Lung (tissue), 11 donors: ENCODE measurements at regions not wholly inside any gene's neighbourhood (a gene's known extent, or its start where the extent isn't known, plus 50 kb on each side); places are given as distances from the start of the nearest gene placed in this dataset.
A peak's percentile ranks its signal among the peaks of the same experiment; 100 is the strongest.
"Not testable (repeated sequence)": the region's sequence is repeated elsewhere in the genome, so short reads cannot be mapped to it uniquely, and the experiment has no call there.

Source experiments
- ATAC-seq: fragments of 200-7000 bp; cut with Tn5 transposase; one replicate; pipeline ENCODE4 v1.9.1; 2020; ENCODE audit warnings: moderate number of reproducible peaks; ENCODE audit not compliant: insufficient read depth, low FRiP score
- DNase-seq, 3 donors: peaks; one replicate each; pipeline ENCODE4 v3.0.0-alpha.2; 2013 to 2017
- H3K27ac ChIP-seq, 2 donors: one replicate each; pipeline ENCODE4 v1.5.1; 2013; ENCODE audit warnings: mild to moderate bottlenecking in 2 of 2, moderate library complexity in 2 of 2, control low read depth in 1 of 2, inconsistent platforms in 1 of 2, low read depth in 1 of 2, low read length in 1 of 2
- H3K27me3 ChIP-seq, 3 donors: one replicate each; pipeline ENCODE4 v1.5.1; 2013; ENCODE audit warnings: low read length in 2 of 3; ENCODE audit not compliant: control insufficient read depth in 3 of 3, insufficient read depth in 3 of 3
- H3K36me3 ChIP-seq, 4 donors: one replicate each; pipeline ENCODE4 v1.5.1; 2013; ENCODE audit warnings: low read length in 4 of 4, mild to moderate bottlenecking in 1 of 4, moderate library complexity in 1 of 4; ENCODE audit not compliant: control insufficient read depth in 4 of 4, insufficient read depth in 4 of 4
- H3K4me1 ChIP-seq, 5 donors: one replicate each; pipeline ENCODE4 v1.5.1; 2013; ENCODE audit warnings: low read length in 5 of 5, mild to moderate bottlenecking in 2 of 5, moderate library complexity in 1 of 5; ENCODE audit not compliant: control insufficient read depth in 5 of 5, insufficient read depth in 5 of 5
- H3K4me3 ChIP-seq: one replicate; pipeline ENCODE4 v1.5.1; 2013; ENCODE audit warnings: mild to moderate bottlenecking, control low read depth, moderate library complexity
- H3K9ac ChIP-seq, 2 donors: one replicate each; pipeline ENCODE4 v1.5.1; 2013; ENCODE audit warnings: low read length in 2 of 2, control low read depth in 1 of 2; ENCODE audit not compliant: insufficient read depth in 1 of 2
- H3K9me3 ChIP-seq, 4 donors: one replicate each; pipeline ENCODE4 v1.5.1; 2013; ENCODE audit warnings: low read length in 3 of 4, mild to moderate bottlenecking in 1 of 4, moderate library complexity in 1 of 4; ENCODE audit not compliant: control insufficient read depth in 4 of 4, insufficient read depth in 3 of 4
- CTCF ChIP-seq: IDR thresholded peaks from 2 replicates; pipeline ENCODE4 v1.5.1; 2012; ENCODE audit warnings: mild to moderate bottlenecking; ENCODE audit errors: control extremely low read depth, extremely low read depth
- WGBS, 2 donors: extraction: QIAGEN DNeasy Blood & Tissue Kit; methylation state at CpG; one replicate each; pipeline ENCODE4 v1.1.7; 2013; 5-methylcytosine and 5-hydroxymethylcytosine counted together
- donor health status: control.
- donor health status: control.
- donor health status: Bipolar disorder and iron deficiency.
- donor health status: healthy.
- donor health status: DM: yes; HTN: yes; CAD: no.

GRCh38 chr7:82506208-82506607 is 62.6 kb upstream of the CACNA2D1 start:
- H3K36me3 ChIP-seq = no peaks in the 10 kb centered on the region
- no peak for TF ChIP-seq CTCF
- WGBS, 2 donors = 43 to 69% methylated on average over 2 of the region's 2 CpGs
- H3K4me1 ChIP-seq = peaks cover 0 to 4% (median 0%) of the 10 kb centered on the region in 5 donors
- ATAC-seq (no peak), DNase-seq (peak in 1 of 3 donors; percentile 9)
- H3K9me3 ChIP-seq = peaks cover 0 to 2% (median 0%) of the 10 kb centered on the region in 4 donors
- no peaks in the 10 kb centered on the region for H3K27me3 ChIP-seq
- no peak overlapping the region for H3K4me3 ChIP-seq
- H3K27ac ChIP-seq = no peak overlapping the region
- no peak overlapping the region for H3K9ac ChIP-seq

DNA sequence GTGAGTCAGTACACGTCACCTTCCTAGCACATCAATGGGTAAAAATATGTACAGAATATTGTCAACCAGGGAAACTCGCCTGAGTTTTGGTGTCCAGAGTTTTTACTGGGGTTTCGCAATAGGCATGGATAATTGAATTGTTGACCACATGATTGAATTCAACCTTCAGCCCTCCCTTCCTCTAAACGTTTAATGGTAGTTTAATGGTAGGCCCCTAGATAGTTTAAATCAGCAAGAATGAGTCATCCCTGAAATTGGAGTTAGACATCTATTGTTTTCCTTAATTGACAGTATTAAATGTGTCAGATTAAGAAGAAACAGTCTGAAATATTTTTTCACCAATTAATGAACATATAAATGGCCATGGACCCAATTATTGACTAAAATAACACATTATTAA is 57.8 kb upstream of the CACNA2D1 start:
- Histone ChIP-seq H3K9me3 (peaks cover 0 to 2% (median 0%) of the 10 kb centered on the region in 4 donors), H3K4me1 (no peaks in the 10 kb centered on the region), H3K36me3 (no peaks in the 10 kb centered on the region), H3K27ac (no peak overlapping the region), H3K9ac (no peak overlapping the region), H3K4me3 (no peak overlapping the region), H3K27me3 (no peaks in the 10 kb centered on the region)
- WGBS, 2 donors = 84 to 90% methylated on average over 4 of the region's 4 CpGs
- DNase-seq (no peak), ATAC-seq (no peak)
- no peak for TF ChIP-seq CTCF

DNA sequence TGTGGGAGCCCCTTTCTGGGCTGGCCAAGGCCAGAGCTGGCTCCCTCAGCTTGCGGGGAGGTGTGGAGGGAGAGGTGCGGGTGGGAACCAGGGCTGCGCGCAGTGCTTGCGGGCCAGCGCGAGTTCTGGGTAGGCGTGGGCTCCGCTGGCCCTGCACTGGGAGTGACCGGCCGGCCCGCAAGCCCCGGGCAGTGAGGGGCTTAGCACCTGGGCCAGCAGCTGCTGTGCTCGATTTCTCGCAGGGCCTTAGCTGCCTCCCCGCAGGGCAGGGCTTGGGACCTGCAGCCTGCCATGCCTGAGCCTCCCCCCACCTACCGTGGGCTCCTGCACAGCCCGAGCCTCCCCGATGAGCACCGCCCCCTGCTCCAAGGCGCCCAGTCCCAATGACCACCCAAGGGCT is 56.0 kb upstream of the CACNA2D1 start:
- ATAC-seq, H3K36me3 ChIP-seq, H3K27me3 ChIP-seq, DNase-seq, H3K27ac ChIP-seq, H3K9me3 ChIP-seq, H3K4me3 ChIP-seq, H3K4me1 ChIP-seq, H3K9ac ChIP-seq: not testable (repeated sequence)
- WGBS, 2 donors = 93 to 97% methylated on average over 21 of the region's 21 CpGs

GRCh38 chr7:82494420-82494819 is 50.8 kb upstream of the CACNA2D1 start:
- WGBS, 2 donors = 25 to 58% methylated on average over 1 of the region's 1 CpG
- Histone ChIP-seq H3K4me1 (no peaks in the 10 kb centered on the region), H3K9me3 (no peaks in the 10 kb centered on the region), H3K27ac (no peak overlapping the region), H3K4me3 (no peak overlapping the region), H3K36me3 (no peaks in the 10 kb centered on the region), H3K9ac (no peak overlapping the region), H3K27me3 (no peaks in the 10 kb centered on the region)
- DNase-seq (no peak), ATAC-seq (no peak)
- TF ChIP-seq CTCF = no peak
